Effector memory CD4-positive, alpha-beta T cell (primary cell): ENCODE measurements at regions not wholly inside any gene's neighbourhood (a gene's known extent, or its start where the extent isn't known, plus 50 kb on each side); places are given as distances from the start of the nearest gene placed in this dataset.
"Not testable (repeated sequence)": the region's sequence is repeated elsewhere in the genome, so short reads cannot be mapped to it uniquely, and the experiment has no call there.

Source experiments
- DNase-seq, 3 donors: peaks; one replicate each; pipeline ENCODE4 v3.0.0-alpha.2; 2020
- H3K27ac ChIP-seq: 2 replicates; pipeline ENCODE4 v1.7.0; 2013; ENCODE audit warnings: mild to moderate bottlenecking, low read length, moderate library complexity; ENCODE audit not compliant: insufficient read depth, poor library complexity, severe bottlenecking
- H3K27me3 ChIP-seq: replicated peaks from 2 replicates; pipeline ENCODE4 v1.7.0; 2013; ENCODE audit warnings: mild to moderate bottlenecking, low read length; ENCODE audit not compliant: insufficient read depth, control insufficient read depth, poor library complexity, severe bottlenecking
- H3K36me3 ChIP-seq: 2 replicates; pipeline ENCODE4 v1.7.0; 2013; ENCODE audit warnings: mild to moderate bottlenecking, low read length, moderate library complexity; ENCODE audit not compliant: control insufficient read depth, insufficient read depth
- H3K4me1 ChIP-seq: 2 replicates; pipeline ENCODE4 v1.7.0; 2013; ENCODE audit warnings: low read length, mild to moderate bottlenecking; ENCODE audit not compliant: control insufficient read depth, insufficient read depth, poor library complexity, severe bottlenecking
- H3K4me3 ChIP-seq: 2 replicates; pipeline ENCODE4 v1.7.0; 2013; ENCODE audit warnings: low read length, low read depth, mild to moderate bottlenecking; ENCODE audit not compliant: insufficient read depth, poor library complexity, severe bottlenecking
- H3K9me3 ChIP-seq: 2 replicates; pipeline ENCODE4 v1.7.0; 2013; ENCODE audit warnings: mild to moderate bottlenecking, low read length, moderate library complexity; ENCODE audit not compliant: control insufficient read depth

DNA sequence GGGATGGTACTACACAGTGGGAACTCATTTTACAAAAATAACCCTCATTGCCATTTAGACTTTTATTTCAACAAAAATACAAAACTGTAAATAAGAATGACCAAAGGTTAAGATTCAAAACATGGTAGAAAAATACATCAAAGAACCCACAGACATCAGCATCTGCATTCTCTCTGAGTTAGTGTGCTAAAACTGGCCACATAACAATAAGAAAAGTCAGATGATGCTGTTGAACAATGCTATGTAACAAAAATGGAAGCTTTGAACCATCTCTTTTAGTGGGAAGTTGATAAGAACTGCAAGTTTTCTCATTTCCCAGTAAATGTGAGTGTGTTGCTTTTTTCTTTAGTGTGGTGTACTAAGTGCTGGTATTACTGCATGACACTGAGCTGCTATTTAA, 888.4 kb upstream of the EPHA5 start:
- Histone ChIP-seq H3K27ac (no peak overlapping the region), H3K27me3 (no peaks in the 10 kb centered on the region), H3K4me3 (no peak overlapping the region), H3K4me1 (no peaks in the 10 kb centered on the region), H3K9me3 (no peaks in the 10 kb centered on the region), H3K36me3 (no peaks in the 10 kb centered on the region)
- DNase-seq: no peak

GRCh38 chr4:66556651-66557278, 886.5 kb upstream of the EPHA5 start:
- H3K9me3 ChIP-seq: no peaks in the 10 kb centered on the region
- DNase-seq: no peak
- H3K36me3 ChIP-seq: no peaks in the 10 kb centered on the region
- no peaks in the 10 kb centered on the region for H3K4me1 ChIP-seq
- no peak overlapping the region for H3K4me3 ChIP-seq
- no peaks in the 10 kb centered on the region for H3K27me3 ChIP-seq
- H3K27ac ChIP-seq: no peak overlapping the region

- no peaks in the 10 kb centered on the region for H3K9me3 ChIP-seq
- DNase-seq: no peak
- H3K27ac ChIP-seq: no peak overlapping the region
- no peaks in the 10 kb centered on the region for H3K4me1 ChIP-seq
- H3K27me3 ChIP-seq: no peaks in the 10 kb centered on the region
- no peaks in the 10 kb centered on the region for H3K36me3 ChIP-seq
- no peak overlapping the region for H3K4me3 ChIP-seq
These were observed 885.0 kb upstream of the EPHA5 start for GRCh38 chr4:66555301-66555700.

GRCh38 chr4:66554826-66555225, 884.5 kb upstream of the EPHA5 start:
- Histone ChIP-seq H3K4me1 (no peaks in the 10 kb centered on the region), H3K4me3 (no peak overlapping the region), H3K27ac (no peak overlapping the region), H3K9me3 (no peaks in the 10 kb centered on the region), H3K27me3 (no peaks in the 10 kb centered on the region), H3K36me3 (no peaks in the 10 kb centered on the region)
- DNase-seq: no peak

GRCh38 chr4:66545301-66545700, 875.0 kb upstream of the EPHA5 start:
- H3K36me3 ChIP-seq, H3K4me3 ChIP-seq, H3K9me3 ChIP-seq, H3K4me1 ChIP-seq, H3K27me3 ChIP-seq, DNase-seq, H3K27ac ChIP-seq: not testable (repeated sequence)

- no peaks in the 10 kb centered on the region for H3K27me3 ChIP-seq
- H3K36me3 ChIP-seq: no peaks in the 10 kb centered on the region
- no peaks in the 10 kb centered on the region for H3K9me3 ChIP-seq
- no peak overlapping the region for H3K27ac ChIP-seq
- H3K4me1 ChIP-seq: no peaks in the 10 kb centered on the region
- DNase-seq: no peak
- no peak overlapping the region for H3K4me3 ChIP-seq
These were observed 874.0 kb upstream of the EPHA5 start for GRCh38 chr4:66544281-66544680.

DNA sequence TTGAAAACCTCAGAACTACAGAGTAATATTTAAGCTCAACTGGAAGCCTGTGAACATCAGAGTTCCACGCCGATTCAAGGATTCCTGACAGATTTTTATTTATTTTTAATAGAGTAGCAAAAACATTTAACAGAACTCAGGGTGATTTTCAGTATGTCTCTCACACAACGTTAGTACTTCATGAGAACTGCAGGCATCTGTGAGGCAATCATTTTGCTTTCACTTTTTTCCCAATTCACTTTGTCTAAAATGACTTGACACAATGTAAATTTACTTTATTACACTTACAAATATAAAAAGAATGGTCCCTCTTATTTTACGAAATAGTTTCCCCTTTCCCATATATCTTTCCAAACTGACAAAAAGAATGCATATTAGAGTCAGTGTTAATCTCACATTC, 869.5 kb upstream of the EPHA5 start:
- Histone ChIP-seq H3K36me3 (no peaks in the 10 kb centered on the region), H3K27me3 (no peaks in the 10 kb centered on the region), H3K4me1 (no peaks in the 10 kb centered on the region), H3K27ac (no peak overlapping the region), H3K4me3 (no peak overlapping the region), H3K9me3 (no peaks in the 10 kb centered on the region)
- DNase-seq: no peak

DNA sequence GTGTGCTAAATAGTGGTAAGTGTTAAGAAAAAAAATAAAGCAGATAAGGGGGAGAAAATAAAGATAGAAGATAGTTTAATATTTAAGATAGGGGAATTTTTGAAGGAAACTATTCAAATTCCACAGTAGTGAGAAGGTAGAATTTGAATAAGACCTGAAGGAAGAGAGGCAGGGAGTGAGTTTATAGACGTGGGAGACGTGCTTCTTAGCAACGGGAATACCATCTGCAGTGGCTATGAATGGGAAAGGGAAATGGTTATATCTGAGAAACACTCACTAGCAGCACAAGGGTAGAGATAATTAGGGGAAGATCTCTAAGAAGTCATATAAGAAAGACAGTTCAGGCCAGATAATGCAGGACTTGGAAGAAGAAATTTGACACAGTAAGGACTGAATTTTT, 854.5 kb upstream of the EPHA5 start:
- H3K4me3 ChIP-seq: no peak overlapping the region
- H3K36me3 ChIP-seq: no peaks in the 10 kb centered on the region
- no peaks in the 10 kb centered on the region for H3K9me3 ChIP-seq
- H3K27me3 ChIP-seq: no peaks in the 10 kb centered on the region
- no peaks in the 10 kb centered on the region for H3K4me1 ChIP-seq
- no peak overlapping the region for H3K27ac ChIP-seq
- no peak for DNase-seq

GRCh38 chr4:66522244-66522643, 852.0 kb upstream of the EPHA5 start:
- H3K27ac ChIP-seq: no peak overlapping the region
- no peaks in the 10 kb centered on the region for H3K27me3 ChIP-seq
- no peaks in the 10 kb centered on the region for H3K36me3 ChIP-seq
- H3K9me3 ChIP-seq: no peaks in the 10 kb centered on the region
- no peak for DNase-seq
- no peaks in the 10 kb centered on the region for H3K4me1 ChIP-seq
- no peak overlapping the region for H3K4me3 ChIP-seq

DNA sequence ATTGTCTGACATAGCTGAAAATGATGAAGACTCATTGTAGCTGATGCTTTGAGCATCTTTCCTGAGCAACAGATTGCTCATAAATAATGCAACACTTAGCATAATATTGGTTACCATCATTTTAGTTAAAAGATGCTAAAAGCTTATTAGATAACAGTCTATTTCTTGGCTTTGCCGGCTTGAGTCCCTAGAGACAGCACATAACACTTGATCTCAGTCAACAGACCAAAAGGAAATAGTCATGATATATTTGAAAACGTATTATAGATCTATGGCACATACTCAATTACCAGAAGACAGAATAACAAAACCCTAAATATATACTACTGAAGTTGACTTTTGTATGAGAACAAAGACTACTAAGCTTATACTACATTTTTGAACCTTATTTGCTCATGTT, 846.7 kb upstream of the EPHA5 start:
- no peak overlapping the region for H3K4me3 ChIP-seq
- no peaks in the 10 kb centered on the region for H3K9me3 ChIP-seq
- no peak for DNase-seq
- no peaks in the 10 kb centered on the region for H3K36me3 ChIP-seq
- H3K4me1 ChIP-seq: no peaks in the 10 kb centered on the region
- H3K27me3 ChIP-seq: no peaks in the 10 kb centered on the region
- no peak overlapping the region for H3K27ac ChIP-seq
